ENCODE measurements at regions not wholly inside any gene's neighbourhood (a gene's known extent, or its start where the extent isn't known, plus 50 kb on each side); places are given as distances from the start of the nearest gene placed in this dataset.

- TF ChIP-seq EZH2 (IDR thresholded peaks at IDR 0.05; ENCODE audit: low read depth): no peak
- TF ChIP-seq CTCF (conservative IDR thresholded peaks at IDR 0.05): no peak
- DNase-seq: no peak
- Histone ChIP-seq H3K4me2 (no peak overlapping the region), H4K20me1 (ENCODE audit: insufficient read depth) (no peaks in the 10 kb centered on the region), H3K9me2 (ENCODE audit: insufficient read depth) (peaks cover 7% of the 10 kb centered on the region), H3K4me1 (replicated peaks; ENCODE audit: insufficient read depth) (no peaks in the 10 kb centered on the region), H2AFZ (no peak overlapping the region), H3K4me3 (no peak overlapping the region), H3K27me3 (ENCODE audit: insufficient read depth, low read depth) (no peaks in the 10 kb centered on the region), H3K27ac (no peak overlapping the region), H3F3A (ENCODE audit: insufficient read depth, low read depth) (no peaks in the 10 kb centered on the region), H3K36me3 (ENCODE audit: low read depth) (no peaks in the 10 kb centered on the region), H3K9me3 (ENCODE audit: insufficient read depth, low read depth) (no peaks in the 10 kb centered on the region), H3K79me2 (ENCODE audit: low read depth) (no peaks in the 10 kb centered on the region)
- ChIA-PET CTCF (no interaction called here), POLR2A (ENCODE audit: unreplicated experiment) (no interaction called here)
- BruUV-seq (replicated peaks): no TSS peak
- intact Hi-C loops (cut with micrococcal nuclease; ENCODE audit: unreplicated experiment): no loop called here
These were observed 201.4 kb downstream of the BLID start for GRCh38 chr11:121914508-121915059.

- peaks cover 4% of the 10 kb centered on the region; the same call in 1 of the 2 replicates for H3K9me3 ChIP-seq (ENCODE audit: insufficient read depth, low read depth)
- intact Hi-C loops (cut with micrococcal nuclease; ENCODE audit: unreplicated experiment): no loop called here
- POLR2A ChIA-PET (ENCODE audit: unreplicated experiment): no interaction called here
- no peaks in the 10 kb centered on the region for H4K20me1 ChIP-seq (ENCODE audit: insufficient read depth)
- no TSS peak for BruUV-seq (replicated peaks)
- H3K4me3 ChIP-seq: no peak overlapping the region
- no peaks in the 10 kb centered on the region for H3K4me1 ChIP-seq (replicated peaks; ENCODE audit: insufficient read depth)
- no peak overlapping the region for H3K4me2 ChIP-seq
- no peaks in the 10 kb centered on the region for H3F3A ChIP-seq (ENCODE audit: insufficient read depth, low read depth)
- no peak for DNase-seq
- H3K36me3 ChIP-seq (ENCODE audit: low read depth): no peaks in the 10 kb centered on the region
- CTCF ChIA-PET: no interaction called here
- no peak for TF ChIP-seq EZH2 (IDR thresholded peaks at IDR 0.05; ENCODE audit: low read depth)
- no peak for TF ChIP-seq CTCF (conservative IDR thresholded peaks at IDR 0.05)
- no peak overlapping the region for H3K27ac ChIP-seq
- H3K9me2 ChIP-seq (ENCODE audit: insufficient read depth): peaks cover 7% of the 10 kb centered on the region; the same call in 1 of the 2 replicates
- no peaks in the 10 kb centered on the region for H3K79me2 ChIP-seq (ENCODE audit: low read depth)
- no peak overlapping the region for H2AFZ ChIP-seq
- no peaks in the 10 kb centered on the region for H3K27me3 ChIP-seq (ENCODE audit: insufficient read depth, low read depth)
These were observed 206.4 kb downstream of the BLID start for GRCh38 chr11:121909596-121909995.

GRCh38 chr11:121907379-121907778 is 208.6 kb downstream of the BLID start:
- no peaks in the 10 kb centered on the region for H3K27me3 ChIP-seq (ENCODE audit: insufficient read depth, low read depth)
- H3K4me2 ChIP-seq: no peak overlapping the region
- no peaks in the 10 kb centered on the region for H4K20me1 ChIP-seq (ENCODE audit: insufficient read depth)
- H3K9me2 ChIP-seq (ENCODE audit: insufficient read depth): peaks cover 4% of the 10 kb centered on the region; the same call in 1 of the 2 replicates
- no peak overlapping the region for H3K27ac ChIP-seq
- no TSS peak for BruUV-seq (replicated peaks)
- ChIA-PET CTCF (no interaction called here), POLR2A (ENCODE audit: unreplicated experiment) (no interaction called here)
- no peak for DNase-seq
- H3K4me3 ChIP-seq: no peak overlapping the region
- H3F3A ChIP-seq (ENCODE audit: insufficient read depth, low read depth): no peaks in the 10 kb centered on the region
- peaks cover 4% of the 10 kb centered on the region; the same call in 1 of the 2 replicates for H3K9me3 ChIP-seq (ENCODE audit: insufficient read depth, low read depth)
- H3K79me2 ChIP-seq (ENCODE audit: low read depth): no peaks in the 10 kb centered on the region
- no peak for TF ChIP-seq EZH2 (IDR thresholded peaks at IDR 0.05; ENCODE audit: low read depth)
- TF ChIP-seq CTCF (conservative IDR thresholded peaks at IDR 0.05): no peak
- no peaks in the 10 kb centered on the region for H3K36me3 ChIP-seq (ENCODE audit: low read depth)
- no peaks in the 10 kb centered on the region for H3K4me1 ChIP-seq (replicated peaks; ENCODE audit: insufficient read depth)
- no peak overlapping the region for H2AFZ ChIP-seq
- intact Hi-C loops (cut with micrococcal nuclease; ENCODE audit: unreplicated experiment): no loop called here
